ENCODE measurements at regions not wholly inside any gene's neighbourhood (a gene's known extent, or its start where the extent isn't known, plus 50 kb on each side); places are given as distances from the start of the nearest gene placed in this dataset.

GRCh38 chr7:41487229-41487940 lies 215.5 kb downstream of the INHBA start:
- TF ChIP-seq CTCF (IDR thresholded peaks at IDR 0.05) = no peak
- TF ChIP-seq EP300 (IDR thresholded peaks at IDR 0.05; ENCODE audit: low read depth) = no peak
- TF ChIP-seq POLR2AphosphoS5 (IDR thresholded peaks at IDR 0.05) = no peak
- no peak for TF ChIP-seq POLR2A (IDR thresholded peaks at IDR 0.05)
